NCI-H82 treated with DMSO at 0.1 percent for 48 hours (cell line): ENCODE measurements at regions not wholly inside any gene's neighbourhood (a gene's known extent, or its start where the extent isn't known, plus 50 kb on each side); places are given as distances from the start of the nearest gene placed in this dataset.
"Not testable (repeated sequence)": the region's sequence is repeated elsewhere in the genome, so short reads cannot be mapped to it uniquely, and the experiment has no call there.

Experiments used
- DNase-seq: peaks from one replicate; lab custom pipeline; 2025; ENCODE audit not compliant: unreplicated experiment; lab: John Stamatoyannopoulos, UW

GRCh38 chr4:27624749-27625148 lies 764.1 kb downstream of the STIM2 start:
- no peak for DNase-seq

GRCh38 chr4:27628609-27629008 lies 768.0 kb downstream of the STIM2 start:
- DNase-seq: no peak

- DNase-seq: no peak
Observed at GRCh38 chr4:27629532-27630225, 769.0 kb downstream of the STIM2 start.

GRCh38 chr4:27635936-27636913 lies 775.6 kb downstream of the STIM2 start:
- no peak for DNase-seq

DNA sequence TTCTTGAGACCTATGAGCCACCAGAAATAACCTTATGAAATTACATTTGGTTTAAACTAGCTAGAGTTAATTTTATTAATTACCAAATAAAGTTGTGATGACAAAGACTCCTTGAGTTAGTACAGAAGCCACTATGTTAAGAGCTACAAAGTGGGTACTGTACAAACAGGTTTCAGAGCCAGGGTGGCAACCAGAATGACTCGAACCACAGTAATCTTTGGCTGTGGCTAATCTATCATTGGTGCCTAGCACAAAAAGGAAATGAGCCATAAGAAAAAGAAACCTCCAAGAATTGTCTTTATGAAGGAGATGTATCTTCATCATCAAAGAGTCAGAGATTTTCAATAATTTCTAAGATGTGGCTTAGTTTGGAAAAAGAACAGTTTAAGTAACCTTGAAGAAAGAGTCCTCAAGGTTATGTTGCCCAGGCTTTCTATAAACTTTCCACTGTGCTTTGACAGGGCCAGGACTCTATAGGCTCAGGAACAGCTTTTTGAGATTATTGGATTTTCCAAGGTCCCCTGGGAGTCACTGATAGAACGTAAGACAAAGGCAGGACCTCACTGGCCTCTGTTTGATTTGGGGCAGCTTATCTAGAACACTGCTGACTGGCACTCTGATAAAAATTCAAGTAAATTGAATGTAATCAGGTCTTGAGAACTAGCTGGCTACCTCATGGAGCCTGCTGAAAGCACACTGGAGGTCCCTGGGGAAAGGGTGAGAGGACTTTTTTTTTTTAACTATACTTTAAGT lies 777.7 kb downstream of the STIM2 start:
- DNase-seq: peak; percentile 18

DNA sequence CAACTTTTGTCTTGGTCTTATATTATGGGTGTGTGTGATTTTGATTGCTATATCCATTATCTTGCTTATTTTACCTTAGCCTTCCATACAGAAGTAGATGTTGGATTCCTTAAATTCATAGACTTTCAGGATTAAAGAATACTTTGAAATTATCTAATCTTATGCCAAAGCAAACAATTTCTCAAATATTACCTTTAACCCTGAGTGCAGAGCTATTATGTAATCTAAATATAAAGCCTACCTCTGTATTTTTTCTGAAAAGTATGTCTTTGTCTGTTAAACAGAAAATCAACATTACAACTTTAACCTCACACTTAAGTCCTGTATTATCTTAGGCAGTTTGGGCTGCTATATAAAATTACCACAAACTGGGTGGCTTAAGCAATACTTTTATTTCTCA lies 782.5 kb downstream of the STIM2 start:
- DNase-seq: no peak

DNA sequence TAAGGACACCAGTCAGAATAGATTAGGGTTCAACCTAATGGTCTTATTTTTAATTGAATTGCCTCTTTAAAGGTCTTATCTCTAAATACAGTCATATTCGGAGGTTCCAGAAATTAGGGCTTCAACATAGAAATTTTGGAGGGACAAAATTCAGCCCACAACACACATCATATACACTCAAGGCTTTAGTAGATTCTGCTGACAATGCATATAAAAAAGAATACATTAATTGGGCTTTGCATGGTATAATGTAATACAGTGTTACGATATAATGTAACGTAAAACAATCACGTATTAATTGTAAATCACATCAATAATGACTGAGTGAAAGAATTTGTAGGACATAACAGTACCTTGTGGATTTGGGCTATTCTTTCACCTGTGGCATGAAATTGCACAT lies 787.8 kb downstream of the STIM2 start:
- DNase-seq: no peak

GRCh38 chr4:27662426-27662825 lies 801.8 kb downstream of the STIM2 start:
- DNase-seq: no peak

- DNase-seq: peak; percentile 33
Observed at GRCh38 chr4:27666943-27667342, 806.3 kb downstream of the STIM2 start.

GRCh38 chr4:27668001-27668400 lies 807.4 kb downstream of the STIM2 start:
- DNase-seq: no peak

DNA sequence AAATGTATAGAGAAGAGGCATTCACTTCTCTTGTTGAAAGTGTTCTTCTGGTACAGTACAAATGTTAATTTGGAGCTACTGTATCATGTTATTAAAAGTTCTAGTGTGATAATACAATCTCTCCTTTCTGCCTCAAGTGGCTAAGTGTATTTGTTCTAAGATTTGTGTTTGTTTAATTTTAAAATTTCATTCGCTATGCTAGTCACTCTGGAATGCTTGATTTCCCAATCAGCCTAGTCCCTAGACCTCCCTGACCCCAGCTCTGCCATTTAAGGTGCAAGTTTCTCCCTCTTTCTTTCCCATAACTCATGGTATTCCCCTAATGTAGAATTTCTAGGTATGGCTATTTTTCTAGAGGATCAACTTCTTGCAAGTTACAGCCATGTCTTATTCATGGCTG lies 817.4 kb downstream of the STIM2 start:
- no peak for DNase-seq

GRCh38 chr4:27684610-27685011 lies 824.0 kb downstream of the STIM2 start:
- peak; percentile 37 for DNase-seq

GRCh38 chr4:27685091-27685490 lies 824.5 kb downstream of the STIM2 start:
- peak; percentile 8 for DNase-seq

- no peak for DNase-seq
Observed at GRCh38 chr4:27685947-27686346, 825.3 kb downstream of the STIM2 start.

DNA sequence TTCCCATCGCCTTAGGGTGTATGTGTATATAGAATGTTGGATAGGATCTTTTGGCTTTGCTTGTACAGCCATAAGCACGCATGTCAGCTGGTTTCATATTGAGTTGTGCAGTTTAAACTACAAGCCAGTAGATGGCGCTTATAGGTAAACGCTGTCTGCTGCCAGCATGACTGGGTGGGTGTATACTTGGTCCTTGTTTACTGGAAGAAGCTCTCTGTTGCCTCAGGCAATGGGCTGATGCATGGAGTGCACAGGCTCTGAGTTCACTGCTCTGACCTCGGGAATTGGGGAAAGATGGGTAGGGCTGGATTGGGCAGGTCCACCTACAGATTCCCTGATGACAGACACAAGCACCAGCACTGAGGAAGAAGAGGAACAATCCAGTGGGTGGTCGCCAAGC lies 831.5 kb downstream of the STIM2 start:
- DNase-seq: peak; percentile 2

DNA sequence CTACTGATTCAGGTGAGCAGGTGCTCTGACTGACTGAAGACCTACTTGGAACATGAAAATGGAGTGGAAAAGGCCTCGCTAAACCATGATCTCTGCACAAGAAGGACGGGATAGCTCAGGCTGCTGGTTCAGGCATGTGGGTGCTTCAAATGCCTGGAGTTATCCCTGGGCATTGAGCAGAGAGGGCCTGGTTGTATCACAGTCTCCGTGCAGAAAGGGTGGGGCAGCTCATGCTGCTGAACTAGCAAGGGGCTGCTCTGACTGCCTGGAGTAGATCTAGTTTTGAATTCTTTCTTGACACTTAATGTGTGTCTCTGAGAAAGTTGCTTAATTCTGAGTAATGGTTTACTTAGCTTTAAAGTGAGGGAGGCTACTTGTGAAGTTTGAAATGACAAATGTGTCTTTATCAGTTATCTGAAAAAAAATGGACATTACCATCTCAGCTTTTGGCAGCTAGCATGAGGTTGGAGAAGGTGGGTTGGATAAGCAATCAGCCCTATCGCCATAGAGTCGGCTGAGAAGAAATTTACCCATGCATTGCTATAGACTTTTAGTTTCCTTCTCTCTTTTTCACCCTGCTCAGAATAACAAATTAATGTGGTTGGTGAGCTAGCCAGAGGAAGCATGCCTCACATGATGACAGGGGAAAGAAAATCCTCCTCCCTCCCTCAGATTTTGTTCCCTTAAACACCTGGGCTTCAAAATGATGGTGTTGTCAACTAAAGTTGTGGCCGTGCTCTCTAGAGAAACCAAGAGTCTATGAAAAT lies 832.4 kb downstream of the STIM2 start:
- DNase-seq: no peak

- not testable (repeated sequence) for DNase-seq
Observed at GRCh38 chr4:27696257-27696656, 835.6 kb downstream of the STIM2 start.

GRCh38 chr4:27701606-27702005 lies 841.0 kb downstream of the STIM2 start:
- DNase-seq: no peak

GRCh38 chr4:27702730-27703431 lies 842.2 kb downstream of the STIM2 start:
- DNase-seq: no peak

GRCh38 chr4:27703771-27704170 lies 843.1 kb downstream of the STIM2 start:
- DNase-seq: no peak
